H9 (cell line): ENCODE measurements at regions not wholly inside any gene's neighbourhood (a gene's known extent, or its start where the extent isn't known, plus 50 kb on each side); places are given as distances from the start of the nearest gene placed in this dataset.
A peak's percentile ranks its signal among the peaks of the same experiment; 100 is the strongest.

Experiments used
- DNase-seq: peaks from one replicate; pipeline ENCODE4 v3.0.0-alpha.2; 2017
- H2AFZ ChIP-seq: one replicate; pipeline ENCODE4 v1.6.1; 2013; ENCODE audit warnings: mild to moderate bottlenecking, low read length, control low read depth, moderate library complexity
- H2AK5ac ChIP-seq: 2 replicates; pipeline ENCODE4 v1.6.1; 2013; ENCODE audit warnings: low read length, control low read depth, mixed read lengths; ENCODE audit not compliant: insufficient read length
- H2BK120ac ChIP-seq: one replicate; pipeline ENCODE4 v1.6.1; 2013; ENCODE audit warnings: low read depth, mild to moderate bottlenecking, low read length, control low read depth, inconsistent platforms; ENCODE audit not compliant: poor library complexity, severe bottlenecking
- H2BK12ac ChIP-seq: 2 replicates; pipeline ENCODE4 v1.6.1; 2013; ENCODE audit warnings: low read length, control low read depth, mixed read lengths, low read depth; ENCODE audit not compliant: insufficient read length
- H2BK15ac ChIP-seq: 2 replicates; pipeline ENCODE4 v1.6.1; 2013; ENCODE audit warnings: low read depth, low read length, control low read depth
- H2BK20ac ChIP-seq: one replicate; pipeline ENCODE4 v1.6.1; 2013; ENCODE audit warnings: low read depth, mild to moderate bottlenecking, low read length, control low read depth, inconsistent platforms; ENCODE audit not compliant: poor library complexity, severe bottlenecking
- H2BK5ac ChIP-seq: 2 replicates; pipeline ENCODE4 v1.6.1; 2013; ENCODE audit warnings: low read length, control low read depth, mixed read lengths; ENCODE audit not compliant: insufficient read length
- H3K14ac ChIP-seq: 2 replicates; pipeline ENCODE4 v1.6.1; 2013; ENCODE audit warnings: low read length, control low read depth; ENCODE audit not compliant: insufficient read depth
- H3K18ac ChIP-seq: 2 replicates; pipeline ENCODE4 v1.6.1; 2013; ENCODE audit warnings: low read depth, mild to moderate bottlenecking, mixed read lengths, low read length, control low read depth; ENCODE audit not compliant: insufficient read length
- H3K23ac ChIP-seq: 2 replicates; pipeline ENCODE4 v1.6.1; 2013; ENCODE audit warnings: low read length, control low read depth, mixed read lengths, low read depth; ENCODE audit not compliant: insufficient read length
- H3K23me2 ChIP-seq: 2 replicates; pipeline ENCODE4 v1.6.1; 2013; ENCODE audit warnings: low read depth, mild to moderate bottlenecking, mixed read lengths, low read length, control low read depth; ENCODE audit not compliant: insufficient read length, poor library complexity, severe bottlenecking
- H3K27ac ChIP-seq: 2 replicates; pipeline ENCODE4 v1.5.1; 2013; ENCODE audit warnings: low read length, control low read depth, mixed read lengths, low read depth; ENCODE audit not compliant: insufficient read length
- H3K27me3 ChIP-seq: 2 replicates; pipeline ENCODE4 v1.6.1; 2013; ENCODE audit warnings: low read length, control low read depth, inconsistent platforms; ENCODE audit not compliant: insufficient read depth
- H3K4ac ChIP-seq: 2 replicates; pipeline ENCODE4 v1.6.1; 2013; ENCODE audit warnings: low read depth, mild to moderate bottlenecking, control low read depth, inconsistent platforms, low read length, moderate library complexity
- H3K4me1 ChIP-seq: 2 replicates; pipeline ENCODE4 v1.6.1; 2013; ENCODE audit warnings: low read length, control low read depth, inconsistent platforms; ENCODE audit not compliant: insufficient read depth
- H3K4me2 ChIP-seq: 2 replicates; pipeline ENCODE4 v1.6.1; 2013; ENCODE audit warnings: low read length, control low read depth, mixed read lengths; ENCODE audit not compliant: insufficient read length, insufficient read depth
- H3K56ac ChIP-seq: 2 replicates; pipeline ENCODE4 v1.6.1; 2013; ENCODE audit warnings: low read depth, mild to moderate bottlenecking, mixed read lengths, low read length, control low read depth; ENCODE audit not compliant: insufficient read length
- H3K79me1 ChIP-seq: 2 replicates; pipeline ENCODE4 v1.6.1; 2013; ENCODE audit warnings: low read depth, mild to moderate bottlenecking, moderate library complexity, low read length, control low read depth, inconsistent platforms; ENCODE audit not compliant: insufficient read depth, poor library complexity, severe bottlenecking
- H3K79me2 ChIP-seq: 2 replicates; pipeline ENCODE4 v1.6.1; 2013; ENCODE audit warnings: low read length, control low read depth, inconsistent platforms; ENCODE audit not compliant: insufficient read depth
- H3K9ac ChIP-seq: 2 replicates; pipeline ENCODE4 v1.6.1; 2013; ENCODE audit warnings: low read length, control low read depth, mixed read lengths; ENCODE audit not compliant: insufficient read length; ENCODE audit errors: extremely low read depth
- H3K9me3 ChIP-seq: one replicate; pipeline ENCODE4 v1.6.1; 2013; ENCODE audit warnings: low read depth, low read length, inconsistent platforms; ENCODE audit not compliant: control insufficient read depth
- H3T11ph ChIP-seq: one replicate; pipeline ENCODE4 v1.6.1; 2013; ENCODE audit warnings: mild to moderate bottlenecking, low read length, control low read depth, inconsistent platforms
- H4K20me1 ChIP-seq: one replicate; pipeline ENCODE4 v1.6.1; 2013; ENCODE audit not compliant: control insufficient read depth, insufficient read length, insufficient read depth
- H4K5ac ChIP-seq: 2 replicates; pipeline ENCODE4 v1.6.1; 2013; ENCODE audit warnings: low read depth, mild to moderate bottlenecking, mixed read lengths, low read length, control low read depth; ENCODE audit not compliant: insufficient read length
- H4K8ac ChIP-seq: replicated peaks from 2 replicates; pipeline ENCODE4 v1.6.1; 2013; ENCODE audit warnings: low read length, control low read depth, mixed read lengths, low read depth; ENCODE audit not compliant: insufficient read length
- H4K91ac ChIP-seq: 2 replicates; pipeline ENCODE4 v1.6.1; 2013; ENCODE audit warnings: low read depth, mild to moderate bottlenecking, moderate library complexity, mixed read lengths, low read length, control low read depth; ENCODE audit not compliant: insufficient read length
- H3K27ac Mint-ChIP-seq, 3 experiments: 2 replicates in 2 of 3; 3 replicates in 1 of 3; pipeline ENCODE4 v1.8.0; 2020 to 2021; ENCODE audit warnings: mixed read lengths in 3 of 3, mild to moderate bottlenecking in 1 of 3, moderate library complexity in 1 of 3
- H3K27me3 Mint-ChIP-seq: 2 replicates; pipeline ENCODE4 v1.8.0; 2021; ENCODE audit warnings: low read depth, mild to moderate bottlenecking, moderate library complexity, mixed read lengths
- H3K36me3 Mint-ChIP-seq, 3 experiments: 2 replicates in 2 of 3; 3 replicates in 1 of 3; pipeline ENCODE4 v1.8.0; 2020 to 2021; ENCODE audit warnings: low read depth in 3 of 3, mixed read lengths in 3 of 3; ENCODE audit not compliant: insufficient read depth in 1 of 3
- H3K4me1 Mint-ChIP-seq, 2 experiments: 2 replicates each; pipeline ENCODE4 v1.8.0; 2020; ENCODE audit warnings: mixed read lengths in 2 of 2
- H3K4me3 Mint-ChIP-seq, 2 experiments: 2 replicates in 1 of 2; 3 replicates in 1 of 2; pipeline ENCODE4 v1.8.0; 2020 to 2021; ENCODE audit warnings: mild to moderate bottlenecking in 2 of 2, mixed read lengths in 2 of 2, moderate library complexity in 1 of 2
- H3K9me3 Mint-ChIP-seq, 2 experiments: 2 replicates in 1 of 2; 3 replicates in 1 of 2; pipeline ENCODE4 v1.8.0; 2020; ENCODE audit warnings: mild to moderate bottlenecking in 2 of 2, mixed read lengths in 2 of 2, moderate library complexity in 1 of 2
- CTCF ChIP-seq: fragments of 200-600 bp; sonication (generic); conservative IDR thresholded peaks from 3 replicates; pipeline ENCODE4 v1.8.0; 2021; ENCODE audit warnings: antibody characterized with exemption, mild to moderate bottlenecking
- WGBS: extraction: QIAGEN DNeasy Blood & Tissue Kit; methylation state at CpG from one replicate; pipeline ENCODE4 v1.1.7; 2013; ENCODE audit warnings: missing lambda C conversion rate, low lambda C conversion rate, mixed read lengths; ENCODE audit not compliant: insufficient read length; ENCODE audit errors: extremely low coverage; 5-methylcytosine and 5-hydroxymethylcytosine counted together

- peaks cover 18% of the 10 kb centered on the region for H3K27me3 Mint-ChIP-seq
- Histone ChIP-seq H4K8ac (no peak overlapping the region), H3K79me2 (no peaks in the 10 kb centered on the region; the same call in 1 of the 2 replicates), H2BK15ac (no peak overlapping the region), H2BK120ac (no peak overlapping the region), H3K4me1 (no peaks in the 10 kb centered on the region), H3K4ac (no peak overlapping the region), H3T11ph (no peak overlapping the region), H3K23ac (no peak overlapping the region), H3K14ac (no peak overlapping the region), H3K79me1 (no peaks in the 10 kb centered on the region), H3K9me3 (no peaks in the 10 kb centered on the region), H2BK12ac (no peak overlapping the region), H4K5ac (no peak overlapping the region), H3K9ac (no peak overlapping the region), H3K27ac (no peak overlapping the region), H2BK20ac (no peak overlapping the region), H4K20me1 (no peaks in the 10 kb centered on the region), H3K18ac (no peak overlapping the region), H2AK5ac (no peak overlapping the region), H3K23me2 (no peaks in the 10 kb centered on the region), H2AFZ (no peak overlapping the region), H4K91ac (no peak overlapping the region), H3K4me2 (no peak overlapping the region), H3K27me3 (no peaks in the 10 kb centered on the region), H3K56ac (no peak overlapping the region), H2BK5ac (no peak overlapping the region)
- DNase-seq: peak; percentile 57
- TF ChIP-seq CTCF: peak; percentile 29; the same call in 1 of the 3 replicates
- H3K4me1 Mint-ChIP-seq: peaks cover 11 to 39% of the 10 kb centered on the region in 2 experiments
- peaks cover 0 to 6% (median 1%) of the 10 kb centered on the region in 3 experiments; a peak in 2 of 7 replicates for H3K36me3 Mint-ChIP-seq
- no CpG with 5 or more reads among the region's 21 CpGs for WGBS
- H3K27ac Mint-ChIP-seq: no peak overlapping the region; a peak in 2 of 7 replicates
- H3K4me3 Mint-ChIP-seq: no peak overlapping the region
- peaks cover 2 to 6% of the 10 kb centered on the region in 2 experiments; a peak in 2 of 5 replicates for H3K9me3 Mint-ChIP-seq
Observed at GRCh38 chr17:74052993-74053711, 150.3 kb upstream of the RPL38 start.
